Breast epithelium (tissue), 4 donors: ENCODE measurements at regions not wholly inside any gene's neighbourhood (a gene's known extent, or its start where the extent isn't known, plus 50 kb on each side); places are given as distances from the start of the nearest gene placed in this dataset.

Source experiments
- DNase-seq, 2 donors: peaks; one replicate each; pipeline ENCODE4 v3.0.0-alpha.2; 2019; ENCODE audit warnings: low spot score in 2 of 2
- H3K27ac ChIP-seq, 2 donors: fragments of 200-600 bp; sonication (generic) in 1 of 2; one replicate each; pipeline ENCODE4 v1.5.1; 2016 to 2019; ENCODE audit warnings: mild to moderate bottlenecking in 1 of 2
- H3K27me3 ChIP-seq, 2 donors: fragments of 200-600 bp; sonication (generic) in 1 of 2; one replicate each; pipeline versions ENCODE4 v1.5.1 to v1.6.0; 2017 to 2019; ENCODE audit warnings: control low read depth in 1 of 2, mild to moderate bottlenecking in 1 of 2
- H3K36me3 ChIP-seq: fragments of 200-600 bp; one replicate; pipeline ENCODE4 v1.5.1; 2019
- H3K4me1 ChIP-seq, 2 donors: fragments of 200-600 bp; sonication (generic); one replicate each; pipeline ENCODE4 v1.5.1; 2016 to 2019; ENCODE audit warnings: control low read depth in 1 of 2
- H3K4me3 ChIP-seq, 3 donors: fragments of 200-600 bp; sonication (generic); 1 replicate in 2 of 3; 2 replicates in 1 of 3; pipeline ENCODE4 v1.5.1; 2016 to 2019; ENCODE audit warnings: mild to moderate bottlenecking in 3 of 3, moderate library complexity in 2 of 3
- H3K9me3 ChIP-seq, 2 donors: fragments of 200-600 bp; sonication (generic) in 1 of 2; one replicate each; pipeline ENCODE4 v1.5.1; 2016 to 2019; ENCODE audit warnings: control low read depth in 1 of 2
- POLR2A ChIP-seq: fragments of 450-650 bp; IDR thresholded peaks from one replicate; pipeline ENCODE4 v1.6.1; 2016; ENCODE audit warnings: antibody characterized with exemption, mild to moderate bottlenecking, moderate library complexity
- POLR2AphosphoS5 ChIP-seq, 3 donors: sonication (generic); formaldehyde crosslinking; IDR thresholded peaks; one replicate each; pipeline ENCODE4 v1.6.1; 2017; ENCODE audit warnings: antibody characterized with exemption in 3 of 3
- intact Hi-C: fragments of 100-400 bp; cut with DNase I; formaldehyde crosslinking; loops from one replicate; pipeline ENCODE4 v1.15.1; 2023; ENCODE audit warnings: low total_unique reads
- TF ChIP-seq, protein P1 (sequence below), 3 donors: fragments of 450-650 bp; IDR thresholded peaks; one replicate each; pipeline ENCODE4 v1.5.1; 2016 to 2017; ENCODE audit warnings: antibody characterized with exemption in 3 of 3, mild to moderate bottlenecking in 3 of 3, moderate library complexity in 3 of 3

DNA sequence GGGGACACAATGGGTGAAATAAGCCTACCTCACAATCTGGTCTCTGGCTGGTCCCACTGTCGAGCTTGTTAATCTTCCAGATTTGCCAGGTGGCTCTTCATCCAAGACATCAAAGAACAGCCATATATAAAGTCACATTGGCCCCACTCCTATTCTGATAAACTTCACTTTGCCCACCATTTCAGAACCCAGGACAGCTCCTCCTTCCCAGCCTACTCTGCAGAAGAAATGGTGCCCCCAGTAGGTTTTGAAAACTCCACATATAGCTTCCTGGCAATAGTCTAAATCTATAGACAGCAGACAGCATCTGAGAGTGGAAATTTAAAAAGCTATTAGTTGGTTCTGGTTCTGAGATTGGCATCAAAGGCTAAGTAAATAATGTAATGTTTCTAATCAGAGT, 143.1 kb upstream of the PCSK2 start:
- no peak for TF ChIP-seq POLR2A
- no peak for TF ChIP-seq POLR2AphosphoS5 (IDR thresholded peaks at IDR 0.05)
- TF ChIP-seq, protein P1, sequence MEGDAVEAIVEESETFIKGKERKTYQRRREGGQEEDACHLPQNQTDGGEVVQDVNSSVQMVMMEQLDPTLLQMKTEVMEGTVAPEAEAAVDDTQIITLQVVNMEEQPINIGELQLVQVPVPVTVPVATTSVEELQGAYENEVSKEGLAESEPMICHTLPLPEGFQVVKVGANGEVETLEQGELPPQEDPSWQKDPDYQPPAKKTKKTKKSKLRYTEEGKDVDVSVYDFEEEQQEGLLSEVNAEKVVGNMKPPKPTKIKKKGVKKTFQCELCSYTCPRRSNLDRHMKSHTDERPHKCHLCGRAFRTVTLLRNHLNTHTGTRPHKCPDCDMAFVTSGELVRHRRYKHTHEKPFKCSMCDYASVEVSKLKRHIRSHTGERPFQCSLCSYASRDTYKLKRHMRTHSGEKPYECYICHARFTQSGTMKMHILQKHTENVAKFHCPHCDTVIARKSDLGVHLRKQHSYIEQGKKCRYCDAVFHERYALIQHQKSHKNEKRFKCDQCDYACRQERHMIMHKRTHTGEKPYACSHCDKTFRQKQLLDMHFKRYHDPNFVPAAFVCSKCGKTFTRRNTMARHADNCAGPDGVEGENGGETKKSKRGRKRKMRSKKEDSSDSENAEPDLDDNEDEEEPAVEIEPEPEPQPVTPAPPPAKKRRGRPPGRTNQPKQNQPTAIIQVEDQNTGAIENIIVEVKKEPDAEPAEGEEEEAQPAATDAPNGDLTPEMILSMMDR (IDR thresholded peaks at IDR 0.05) = no peak
- Histone ChIP-seq H3K4me1 (no peaks in the 10 kb centered on the region), H3K4me3 (no peak overlapping the region), H3K9me3 (no peaks in the 10 kb centered on the region), H3K36me3 (no peaks in the 10 kb centered on the region), H3K27me3 (no peaks in the 10 kb centered on the region), H3K27ac (no peak overlapping the region)
- intact Hi-C loops = no loop called here
- no peak for DNase-seq

DNA sequence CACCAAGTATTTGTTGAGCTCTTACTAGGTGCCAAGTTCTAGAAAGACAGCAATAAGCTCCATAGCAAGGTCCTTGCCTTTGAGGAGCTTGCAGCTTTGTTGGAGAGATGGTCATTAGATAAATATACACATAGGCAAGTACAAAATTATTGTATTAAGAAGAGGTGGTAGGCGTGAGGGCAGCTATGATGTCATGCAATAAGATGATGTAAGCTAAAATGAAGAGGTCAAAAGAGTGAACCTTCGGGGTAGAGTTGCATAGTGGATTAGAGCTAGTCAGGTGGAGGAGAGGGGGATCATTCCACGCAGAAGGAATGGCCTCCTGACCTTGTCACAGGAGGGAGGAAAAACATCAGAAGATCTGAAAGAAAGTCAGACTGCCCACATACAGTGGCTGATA, 141.9 kb upstream of the PCSK2 start:
- no peak overlapping the region for H3K27ac ChIP-seq

DNA sequence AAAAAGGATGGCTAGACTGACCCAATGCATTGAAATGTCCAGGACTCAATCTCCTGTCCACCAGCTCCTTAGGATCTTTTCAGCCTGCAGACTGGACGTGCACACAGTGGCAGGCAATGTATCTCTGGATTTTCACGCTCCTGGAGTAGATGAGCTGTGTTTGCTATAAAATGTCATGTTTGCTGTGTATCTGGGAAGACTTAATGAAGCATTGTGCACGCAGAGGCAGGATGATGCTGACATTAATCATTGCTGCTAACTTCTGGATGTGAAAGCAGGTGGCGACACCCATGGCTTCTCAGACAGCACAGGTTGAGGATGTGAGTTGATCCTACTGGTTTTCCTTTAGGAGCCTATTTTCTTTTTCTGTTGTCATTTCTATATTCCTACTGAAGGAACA, 133.1 kb upstream of the PCSK2 start:
- intact Hi-C loops = no loop called here
- Histone ChIP-seq H3K4me3 (no peak overlapping the region), H3K9me3 (no peaks in the 10 kb centered on the region), H3K4me1 (no peaks in the 10 kb centered on the region), H3K27me3 (no peaks in the 10 kb centered on the region), H3K27ac (no peak overlapping the region), H3K36me3 (no peaks in the 10 kb centered on the region)
- TF ChIP-seq, protein P1 (IDR thresholded peaks at IDR 0.05) = no peak
- no peak for TF ChIP-seq POLR2A
- TF ChIP-seq POLR2AphosphoS5 (IDR thresholded peaks at IDR 0.05) = no peak
- DNase-seq = no peak

More for the DNA sequence above, 141.9 kb upstream of the PCSK2 start:
- DNase-seq = no peak
- no peaks in the 10 kb centered on the region for H3K36me3 ChIP-seq
- intact Hi-C loops = no loop called here
- TF ChIP-seq POLR2AphosphoS5 (IDR thresholded peaks at IDR 0.05) (no peak), POLR2A (no peak)
- TF ChIP-seq, protein P1 (IDR thresholded peaks at IDR 0.05) = no peak
- no peaks in the 10 kb centered on the region for H3K27me3 ChIP-seq
- no peaks in the 10 kb centered on the region for H3K4me1 ChIP-seq
- no peaks in the 10 kb centered on the region for H3K9me3 ChIP-seq
- no peak overlapping the region for H3K4me3 ChIP-seq

DNA sequence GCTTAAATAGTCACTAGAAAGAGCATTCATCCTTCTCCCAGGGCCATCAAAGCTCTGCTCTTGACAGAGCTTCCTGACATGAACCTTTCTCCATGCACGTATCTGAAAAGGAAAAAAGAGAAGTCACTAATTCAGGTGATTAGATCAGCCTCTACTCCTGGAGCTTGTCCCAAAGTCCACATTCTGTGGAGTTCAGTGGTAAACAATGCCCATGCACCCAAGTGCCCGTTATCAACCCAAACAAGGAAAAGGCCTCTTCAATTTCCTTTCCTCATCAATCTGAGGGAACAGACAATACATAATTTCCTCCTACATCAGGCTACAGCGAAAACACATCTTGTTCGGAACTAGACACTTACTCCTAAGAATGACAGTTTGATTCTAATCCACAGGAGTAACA, 129.2 kb upstream of the PCSK2 start:
- H3K27me3 ChIP-seq = no peaks in the 10 kb centered on the region
- no peak overlapping the region for H3K27ac ChIP-seq
- intact Hi-C loops = no loop called here
- H3K4me1 ChIP-seq = no peaks in the 10 kb centered on the region
- H3K9me3 ChIP-seq = no peaks in the 10 kb centered on the region
- no peak for TF ChIP-seq POLR2AphosphoS5 (IDR thresholded peaks at IDR 0.05)
- no peak for TF ChIP-seq POLR2A
- TF ChIP-seq, protein P1 (IDR thresholded peaks at IDR 0.05) = no peak
- DNase-seq = no peak
- no peak overlapping the region for H3K4me3 ChIP-seq
- H3K36me3 ChIP-seq = no peaks in the 10 kb centered on the region

DNA sequence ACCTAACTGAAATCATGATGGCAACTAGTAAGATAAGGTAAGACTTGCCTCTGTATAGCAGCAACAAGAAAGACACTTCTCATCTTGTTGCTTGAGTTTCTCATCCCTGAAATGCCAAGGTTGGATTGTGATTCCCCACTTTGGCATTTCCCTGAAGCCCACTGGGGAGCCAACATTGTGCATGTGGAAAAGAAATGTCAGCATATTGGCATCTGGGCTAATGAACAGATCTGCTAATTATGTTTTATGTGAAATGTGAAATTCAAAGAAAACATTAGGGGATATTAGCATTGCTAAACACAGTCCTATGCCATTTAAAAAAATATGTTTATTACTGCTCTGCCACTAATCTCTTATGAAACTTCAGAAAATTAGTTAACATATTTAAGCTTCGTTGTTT, 126.3 kb upstream of the PCSK2 start:
- H3K27ac ChIP-seq = no peak overlapping the region
- DNase-seq = no peak
- TF ChIP-seq POLR2AphosphoS5 (IDR thresholded peaks at IDR 0.05) (no peak), POLR2A (no peak)
- TF ChIP-seq, protein P1 (IDR thresholded peaks at IDR 0.05) = no peak

More for the DNA sequence above, 126.3 kb upstream of the PCSK2 start:
- no peaks in the 10 kb centered on the region for H3K4me1 ChIP-seq
- H3K27me3 ChIP-seq = no peaks in the 10 kb centered on the region
- H3K4me3 ChIP-seq = no peak overlapping the region
- no peaks in the 10 kb centered on the region for H3K9me3 ChIP-seq
- no peaks in the 10 kb centered on the region for H3K36me3 ChIP-seq
- intact Hi-C loops = no loop called here
